ENCODE measurements at regions not wholly inside any gene's neighbourhood (a gene's known extent, or its start where the extent isn't known, plus 50 kb on each side); places are given as distances from the start of the nearest gene placed in this dataset.

DNA sequence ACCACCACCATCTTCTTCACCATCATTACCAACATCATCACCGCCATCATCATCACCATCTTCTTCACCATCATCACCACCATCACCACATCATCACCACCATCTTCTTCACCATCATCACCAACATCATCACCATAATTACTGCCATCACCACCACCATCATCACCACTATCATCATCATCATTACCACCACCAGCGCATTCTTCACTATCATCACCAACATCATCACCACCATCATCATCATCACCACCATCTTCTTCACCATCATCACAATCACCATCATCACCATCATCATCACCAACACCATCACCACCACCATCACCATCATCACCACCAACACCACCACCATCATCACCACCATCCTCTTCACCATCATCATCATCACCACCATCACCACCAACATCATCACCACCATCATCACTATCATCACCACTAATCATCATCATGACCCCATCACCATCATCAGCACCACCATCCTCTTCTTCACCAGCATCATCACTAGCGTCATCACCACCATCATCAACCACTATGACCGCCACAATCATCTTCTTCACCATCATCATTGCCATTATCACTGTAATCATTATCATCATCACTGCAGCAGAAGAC is 303.8 kb downstream of the CTTN start:
- in situ Hi-C loops (cut with HindIII; ENCODE audit: low pct_unique_long_range_greater_than_20kb, low sequenced_read_pairs): no loop called here
- no peak for DNase-seq (ENCODE audit: low read depth, low spot score)

DNA sequence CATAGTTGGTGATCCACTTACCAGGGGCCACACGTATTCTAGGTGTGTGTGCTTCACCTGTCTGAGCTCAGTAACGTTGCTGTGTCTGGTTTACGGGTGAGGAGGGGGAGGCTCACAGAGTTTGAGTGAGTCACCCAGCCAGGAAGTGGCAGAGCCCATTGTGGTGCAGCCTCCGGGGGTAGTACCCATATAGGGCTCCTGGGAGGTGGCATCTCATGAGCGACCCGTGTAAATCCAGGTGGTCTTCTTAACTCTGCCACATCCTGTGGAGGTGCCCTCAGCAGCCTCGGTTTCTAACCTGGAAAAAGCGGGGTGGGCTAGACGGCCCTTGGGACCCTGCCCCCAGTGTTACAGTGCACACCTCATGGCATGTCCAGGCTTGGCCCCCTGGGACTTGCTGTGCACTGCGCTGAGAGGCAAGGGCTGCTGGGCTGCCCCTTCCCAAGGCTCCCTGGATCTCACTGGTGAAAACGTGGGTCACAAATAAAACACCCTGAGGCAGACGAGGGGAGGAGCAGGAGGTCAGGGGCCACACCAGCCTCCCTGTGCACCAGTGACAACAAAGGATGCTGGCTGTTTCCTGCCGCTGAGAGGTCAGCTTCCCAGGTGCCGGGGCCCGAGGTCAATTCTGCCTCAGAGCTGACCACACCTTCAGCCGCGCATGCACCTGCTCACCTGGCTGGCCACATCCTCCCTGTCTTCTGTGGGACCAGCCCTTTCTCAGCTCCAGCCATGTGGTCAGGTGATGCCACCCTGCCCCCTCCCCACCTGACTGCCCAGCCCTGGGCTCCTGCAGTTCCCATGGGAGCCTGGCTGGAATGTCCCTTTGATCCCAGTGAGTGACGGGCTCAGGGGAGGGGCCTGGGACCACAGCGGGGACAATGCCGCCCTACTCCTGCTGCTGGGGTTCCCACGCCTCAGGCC is 305.1 kb downstream of the CTTN start:
- in situ Hi-C loops (cut with HindIII; ENCODE audit: low pct_unique_long_range_greater_than_20kb, low sequenced_read_pairs): no loop called here
- no peak for DNase-seq (ENCODE audit: low read depth, low spot score)

DNA sequence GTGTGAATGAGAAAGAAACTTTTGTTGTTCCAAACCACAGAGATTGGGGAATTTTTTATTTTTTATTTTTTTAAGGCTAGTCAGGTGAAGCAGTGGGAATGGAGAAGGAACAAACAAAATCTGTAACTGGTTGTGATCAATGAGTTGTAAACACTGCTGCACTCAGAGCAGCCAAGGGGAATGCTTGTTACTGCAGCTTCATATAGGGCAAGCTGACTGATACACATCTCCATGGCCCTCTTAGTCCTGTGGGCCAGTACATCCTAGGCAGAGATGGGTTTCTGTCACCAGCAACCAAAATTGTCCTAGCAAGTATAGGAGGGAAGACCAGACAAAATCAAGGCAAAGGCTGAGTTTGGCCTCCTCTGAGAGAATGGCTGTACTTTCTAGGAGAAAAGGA is 306.8 kb downstream of the CTTN start:
- in situ Hi-C loops (cut with HindIII; ENCODE audit: low pct_unique_long_range_greater_than_20kb, low sequenced_read_pairs): no loop called here
- no peak for DNase-seq (ENCODE audit: low read depth, low spot score)

DNA sequence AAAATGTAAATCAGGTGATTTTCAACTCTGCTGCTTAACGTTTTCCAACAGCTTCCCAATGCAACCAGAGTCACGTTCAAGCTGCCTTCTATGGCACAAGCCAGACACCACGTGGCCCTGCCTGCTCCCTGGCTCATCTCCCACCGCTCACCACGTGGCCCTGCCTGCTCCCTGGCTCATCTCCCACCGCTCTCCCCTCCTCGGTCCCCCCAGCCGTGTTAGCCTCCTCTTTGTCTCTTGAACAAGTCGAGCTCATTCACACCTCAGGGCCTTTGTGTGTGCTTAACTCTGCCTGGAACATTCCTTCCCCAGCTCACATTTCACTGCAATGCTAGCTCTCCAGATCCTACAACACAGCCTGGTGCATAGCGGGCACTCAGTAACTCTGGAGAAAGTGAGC is 307.6 kb downstream of the CTTN start:
- DNase-seq (ENCODE audit: low read depth, low spot score): no peak
- in situ Hi-C loops (cut with HindIII; ENCODE audit: low pct_unique_long_range_greater_than_20kb, low sequenced_read_pairs): no loop called here

DNA sequence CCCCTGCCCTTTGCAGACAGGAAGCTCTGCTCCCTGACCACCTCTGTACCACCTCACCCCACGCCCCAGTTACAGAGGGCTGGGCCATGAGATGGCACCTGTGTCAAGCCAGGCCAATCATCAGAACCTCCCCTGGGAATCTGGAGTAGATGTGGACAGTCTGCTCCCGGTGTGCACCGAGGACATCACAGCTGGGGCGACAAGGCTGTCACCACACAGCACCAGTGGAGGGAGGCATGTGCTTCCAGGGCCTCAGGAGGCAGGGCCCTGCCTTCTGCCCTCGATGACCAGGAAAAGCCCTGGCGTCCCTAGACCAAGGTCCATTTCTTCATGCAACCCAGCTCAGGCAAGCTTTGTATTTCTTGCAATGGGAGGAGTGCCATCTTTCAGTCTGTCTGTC is 309.5 kb downstream of the CTTN start:
- no peak for DNase-seq (ENCODE audit: low read depth, low spot score)
- in situ Hi-C loops (cut with HindIII; ENCODE audit: low pct_unique_long_range_greater_than_20kb, low sequenced_read_pairs): no loop called here

DNA sequence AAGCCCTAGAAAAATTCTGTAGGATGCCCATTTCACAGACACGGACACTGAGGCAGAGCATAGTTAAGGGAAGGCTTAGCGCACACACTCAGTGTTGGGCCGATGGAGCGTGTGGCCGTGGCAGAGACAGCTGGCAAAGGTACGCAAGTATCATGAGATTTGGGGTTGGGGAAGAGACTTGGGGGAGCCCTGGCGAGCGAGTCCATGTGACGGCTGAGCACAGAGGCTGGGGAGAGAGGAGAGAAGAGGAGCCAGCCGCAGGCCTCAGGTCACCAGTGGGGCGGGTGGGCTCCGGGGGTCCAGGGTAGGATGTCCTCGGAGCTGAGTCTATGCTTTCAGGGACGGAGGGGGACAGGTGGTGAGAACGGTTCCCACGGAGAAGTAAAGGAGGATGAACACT is 311.3 kb downstream of the CTTN start:
- no peak for DNase-seq (ENCODE audit: low read depth, low spot score)
- in situ Hi-C loops (cut with HindIII; ENCODE audit: low pct_unique_long_range_greater_than_20kb, low sequenced_read_pairs): no loop called here

DNA sequence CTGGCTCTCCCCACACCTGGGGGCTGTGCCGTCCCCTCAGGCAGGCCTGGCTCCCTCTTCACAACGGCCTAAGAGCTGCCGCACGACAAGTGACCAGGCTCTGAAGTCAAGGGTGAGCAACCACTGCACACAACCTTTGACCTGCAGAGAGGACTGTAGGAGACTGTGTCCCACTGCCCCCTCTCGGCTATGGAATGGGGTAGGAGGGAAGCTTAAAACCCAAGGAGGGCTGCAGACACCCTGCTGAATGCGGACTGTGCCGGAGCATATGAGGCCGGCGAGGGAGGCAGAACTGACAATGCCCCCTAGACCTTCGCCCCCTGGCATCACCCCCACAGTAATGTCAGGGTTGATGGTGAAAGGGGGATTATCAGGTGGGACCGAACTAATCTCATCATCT is 311.9 kb downstream of the CTTN start:
- DNase-seq (ENCODE audit: low read depth, low spot score): no peak
- in situ Hi-C loops (cut with HindIII; ENCODE audit: low pct_unique_long_range_greater_than_20kb, low sequenced_read_pairs): no loop called here

DNA sequence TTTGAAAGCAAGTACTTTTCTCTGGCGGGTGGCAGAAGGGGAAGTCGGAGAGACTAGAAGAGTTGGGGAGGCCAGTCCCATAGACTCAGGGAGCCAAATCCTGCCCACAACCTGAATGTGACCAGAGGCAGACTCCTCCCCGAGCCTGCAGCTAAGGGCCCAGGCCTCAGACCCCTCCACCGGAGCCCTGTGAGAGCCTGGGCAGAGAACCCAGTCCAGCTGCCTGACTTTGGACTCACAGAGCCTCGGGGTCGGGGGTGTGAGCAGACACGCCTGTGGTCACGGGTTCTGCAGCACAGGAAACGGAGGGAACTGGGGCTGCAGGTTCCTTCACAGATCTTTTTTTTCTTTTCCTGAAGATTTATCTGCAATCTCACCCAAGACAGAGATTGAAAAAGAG is 312.3 kb downstream of the CTTN start:
- in situ Hi-C loops (cut with HindIII; ENCODE audit: low pct_unique_long_range_greater_than_20kb, low sequenced_read_pairs): no loop called here
- DNase-seq (ENCODE audit: low read depth, low spot score): no peak

DNA sequence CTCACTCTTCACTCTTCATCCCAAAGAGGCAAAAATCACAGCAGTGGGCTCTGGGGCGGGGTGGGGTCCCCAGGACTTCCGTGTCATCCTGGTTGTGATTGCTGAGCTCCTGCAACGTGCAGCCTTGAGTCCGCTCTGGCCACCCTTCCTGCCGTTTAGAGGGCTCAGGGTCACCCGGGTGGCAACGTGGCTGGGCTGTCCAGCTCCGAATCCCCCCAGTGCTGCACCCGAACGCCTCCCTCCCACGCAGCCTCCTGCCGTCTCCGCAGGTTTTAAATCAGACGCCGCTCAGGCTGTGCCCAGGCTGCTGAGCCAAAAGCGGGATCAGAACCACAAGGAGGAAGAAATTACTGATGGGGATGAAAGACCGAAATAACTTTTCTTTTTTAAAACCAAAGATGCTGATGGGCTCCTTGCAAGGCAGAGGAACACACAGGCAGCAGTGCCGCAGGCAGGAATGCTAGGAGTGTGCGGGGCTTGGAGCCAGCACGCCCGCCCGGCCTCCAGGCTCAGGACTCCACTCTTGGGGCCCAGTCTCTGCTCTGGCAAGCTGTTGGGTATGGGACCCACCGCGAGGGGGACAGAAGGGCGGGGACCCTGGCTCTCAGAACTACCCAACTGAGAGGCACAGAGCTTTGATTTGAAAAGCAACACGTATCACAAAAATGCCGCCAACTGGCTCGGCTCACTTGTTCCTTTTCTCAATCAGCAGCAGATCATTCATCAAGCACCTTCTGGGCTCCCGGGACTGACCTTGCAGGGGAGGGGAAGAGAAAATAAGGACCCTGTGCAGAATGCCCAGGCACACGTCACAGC is 313.0 kb downstream of the CTTN start:
- DNase-seq (ENCODE audit: low read depth, low spot score): no peak
- in situ Hi-C loops (cut with HindIII; ENCODE audit: low pct_unique_long_range_greater_than_20kb, low sequenced_read_pairs): no loop called here

DNA sequence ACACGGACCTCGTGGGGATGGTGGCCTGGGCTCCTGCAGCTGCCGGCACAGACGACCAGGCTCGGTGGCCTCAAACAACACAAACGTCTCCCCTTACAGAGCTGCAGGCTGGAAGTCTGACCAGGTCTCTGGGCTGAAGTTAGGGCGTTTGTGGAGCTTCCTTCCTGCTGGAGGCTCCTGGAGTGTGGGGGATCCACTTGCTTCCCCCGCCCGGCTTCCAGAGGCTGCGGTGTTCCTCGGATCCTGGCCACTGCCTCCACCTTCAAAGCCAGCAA is 313.5 kb downstream of the CTTN start:
- DNase-seq (ENCODE audit: low read depth, low spot score): no peak
- in situ Hi-C loops (cut with HindIII; ENCODE audit: low pct_unique_long_range_greater_than_20kb, low sequenced_read_pairs): no loop called here

DNA sequence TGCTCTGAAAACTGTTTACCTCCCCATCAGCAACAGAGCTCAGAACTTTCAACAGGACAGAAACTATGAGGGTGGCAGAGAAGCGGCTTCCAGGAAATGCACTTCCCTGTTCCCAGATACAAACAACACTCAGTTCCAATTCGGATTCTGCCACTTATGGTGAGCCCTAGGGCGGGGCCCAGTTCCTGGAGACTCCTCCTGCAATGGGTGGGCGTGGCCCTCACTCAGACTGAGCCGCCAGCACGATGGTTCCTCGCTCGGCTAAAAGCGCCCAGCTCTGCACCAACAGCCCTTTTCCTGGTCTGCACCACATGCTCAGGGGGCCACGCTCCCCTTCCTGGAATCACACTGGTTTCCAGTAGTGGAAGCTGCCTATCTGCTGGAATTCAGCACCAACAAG is 314.1 kb downstream of the CTTN start:
- in situ Hi-C loops (cut with HindIII; ENCODE audit: low pct_unique_long_range_greater_than_20kb, low sequenced_read_pairs): no loop called here
- peak; percentile 66 for DNase-seq (ENCODE audit: low read depth, low spot score)

DNA sequence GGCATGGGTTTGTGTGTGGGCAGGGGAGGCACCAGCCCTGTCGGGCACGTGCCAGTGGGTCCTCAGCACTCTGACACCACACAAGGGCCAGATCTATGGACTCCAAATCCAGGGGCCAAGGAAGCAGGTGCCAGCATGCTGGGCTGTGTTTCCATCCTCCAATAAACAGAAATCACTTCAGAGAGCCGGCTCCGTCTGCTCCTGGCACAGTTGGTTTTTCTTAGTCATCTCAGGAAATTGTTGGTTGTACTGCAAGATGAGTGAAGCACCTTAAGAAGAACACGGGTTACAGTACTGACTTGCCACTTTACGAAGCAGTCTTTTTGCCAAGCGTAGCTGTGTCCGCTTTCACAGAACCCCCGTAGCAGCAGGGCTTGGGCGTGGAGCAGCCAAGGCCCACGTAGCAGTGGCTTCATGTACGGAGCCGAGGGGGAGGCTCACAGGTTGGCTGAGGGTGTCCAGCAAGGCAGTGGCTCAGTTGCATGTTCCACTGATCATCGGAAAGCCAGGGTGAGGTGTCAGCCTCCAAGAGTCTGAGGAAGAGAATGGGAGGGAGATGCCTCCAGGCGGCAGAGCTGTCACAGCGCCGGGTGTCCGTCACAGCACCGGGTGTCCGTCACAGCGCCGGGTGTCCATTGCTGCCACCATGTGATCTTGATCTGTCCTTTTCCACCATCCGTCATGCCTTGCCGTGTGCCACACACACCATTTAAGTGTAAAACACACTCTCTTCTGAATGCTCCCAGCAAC is 314.9 kb downstream of the CTTN start:
- in situ Hi-C loops (cut with HindIII; ENCODE audit: low pct_unique_long_range_greater_than_20kb, low sequenced_read_pairs): no loop called here

DNA sequence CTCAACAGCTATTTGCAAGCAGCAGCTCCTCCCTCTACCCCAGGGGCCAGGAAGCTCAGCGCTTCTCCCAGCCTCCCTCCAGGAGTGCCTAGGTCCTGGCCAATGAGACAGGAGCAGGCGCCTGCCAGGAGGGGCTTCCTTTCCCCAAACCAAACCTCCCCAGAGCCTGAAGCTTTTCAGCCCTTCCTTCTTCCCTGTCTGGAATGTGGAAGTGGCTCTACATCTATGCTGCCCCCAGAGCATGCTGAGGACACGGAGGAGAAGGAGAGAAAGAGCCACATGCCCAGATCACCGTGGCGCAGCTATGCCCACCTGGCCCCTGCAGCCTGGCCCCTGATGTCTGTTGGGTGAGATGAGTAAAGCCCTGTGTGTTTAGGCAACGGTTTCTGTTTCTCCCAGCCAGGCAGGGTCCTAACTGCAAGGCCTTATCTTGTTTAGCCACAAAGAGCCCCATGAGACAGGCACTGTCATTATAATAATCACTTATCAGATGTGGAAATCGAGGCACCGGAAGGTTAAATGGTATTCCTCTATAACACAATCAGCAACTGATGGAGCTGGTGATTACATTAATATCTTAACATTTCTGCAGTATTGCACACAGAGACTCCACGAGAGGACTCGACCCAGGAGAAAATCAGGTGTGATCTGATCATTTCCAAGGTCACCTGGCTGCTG is 315.8 kb downstream of the CTTN start:
- in situ Hi-C loops (cut with HindIII; ENCODE audit: low pct_unique_long_range_greater_than_20kb, low sequenced_read_pairs): no loop called here
- DNase-seq (ENCODE audit: low read depth, low spot score): no peak

More for the DNA sequence above, 314.9 kb downstream of the CTTN start:
- no peak for DNase-seq (ENCODE audit: low read depth, low spot score)

DNA sequence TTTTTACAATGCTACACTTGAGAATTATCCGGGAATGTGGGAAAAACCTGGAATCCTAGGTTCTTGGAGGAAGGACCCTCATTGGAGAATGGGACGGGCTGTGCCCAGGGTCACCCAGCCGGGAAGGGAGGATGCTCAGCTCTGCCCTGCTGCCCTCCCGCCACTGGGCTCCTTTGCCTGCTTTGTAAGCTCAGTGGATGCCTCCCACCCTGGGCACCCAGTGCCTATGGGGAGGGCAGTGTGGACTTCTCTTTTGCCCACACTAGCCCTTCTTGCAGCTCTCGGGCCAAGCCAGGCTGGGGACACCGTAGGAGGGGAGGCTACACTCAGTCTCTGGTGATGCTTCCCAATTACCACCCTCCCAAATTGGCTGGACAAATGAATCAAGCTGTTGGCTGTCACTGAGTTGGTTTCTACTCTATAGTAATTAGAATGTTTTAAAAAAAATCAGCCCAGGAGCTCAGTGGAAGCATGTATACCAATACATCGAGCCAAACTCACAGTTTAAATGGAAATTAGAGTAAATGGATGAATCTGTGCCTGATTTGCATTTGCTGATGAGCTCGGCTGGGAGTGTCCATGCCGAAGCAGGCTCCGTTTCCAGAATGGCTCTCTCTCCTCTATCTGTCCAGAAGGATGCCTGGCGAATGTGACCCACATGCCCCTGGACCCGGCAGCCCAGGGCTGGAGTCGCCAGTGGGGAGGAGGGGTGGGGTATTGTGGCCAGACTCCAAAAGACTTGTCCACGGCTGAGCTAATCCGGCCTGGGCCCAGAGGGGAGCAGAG is 317.0 kb downstream of the CTTN start:
- DNase-seq (ENCODE audit: low read depth, low spot score): no peak
- in situ Hi-C loops (cut with HindIII; ENCODE audit: low pct_unique_long_range_greater_than_20kb, low sequenced_read_pairs): no loop called here

DNA sequence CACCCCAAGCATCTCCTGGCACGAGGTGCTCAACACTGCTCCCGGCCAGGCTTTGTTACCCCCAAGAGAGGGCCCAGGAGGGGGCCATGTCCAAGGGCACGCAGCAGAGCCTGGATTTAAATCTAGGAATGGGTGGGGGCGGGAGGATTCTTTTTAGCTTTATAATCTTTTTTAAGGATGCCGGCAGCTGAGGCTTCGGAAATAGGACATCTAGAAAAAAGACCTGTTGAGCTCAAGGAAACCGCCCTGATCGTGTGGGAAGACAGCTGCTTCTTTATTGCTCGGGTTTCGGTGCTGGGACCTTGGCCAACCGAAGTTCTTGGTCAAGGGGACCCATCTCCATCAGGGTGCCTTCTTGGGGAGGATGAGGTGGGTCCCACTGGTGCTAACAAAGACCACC is 317.9 kb downstream of the CTTN start:
- in situ Hi-C loops (cut with HindIII; ENCODE audit: low pct_unique_long_range_greater_than_20kb, low sequenced_read_pairs): no loop called here
- DNase-seq (ENCODE audit: low read depth, low spot score): no peak

DNA sequence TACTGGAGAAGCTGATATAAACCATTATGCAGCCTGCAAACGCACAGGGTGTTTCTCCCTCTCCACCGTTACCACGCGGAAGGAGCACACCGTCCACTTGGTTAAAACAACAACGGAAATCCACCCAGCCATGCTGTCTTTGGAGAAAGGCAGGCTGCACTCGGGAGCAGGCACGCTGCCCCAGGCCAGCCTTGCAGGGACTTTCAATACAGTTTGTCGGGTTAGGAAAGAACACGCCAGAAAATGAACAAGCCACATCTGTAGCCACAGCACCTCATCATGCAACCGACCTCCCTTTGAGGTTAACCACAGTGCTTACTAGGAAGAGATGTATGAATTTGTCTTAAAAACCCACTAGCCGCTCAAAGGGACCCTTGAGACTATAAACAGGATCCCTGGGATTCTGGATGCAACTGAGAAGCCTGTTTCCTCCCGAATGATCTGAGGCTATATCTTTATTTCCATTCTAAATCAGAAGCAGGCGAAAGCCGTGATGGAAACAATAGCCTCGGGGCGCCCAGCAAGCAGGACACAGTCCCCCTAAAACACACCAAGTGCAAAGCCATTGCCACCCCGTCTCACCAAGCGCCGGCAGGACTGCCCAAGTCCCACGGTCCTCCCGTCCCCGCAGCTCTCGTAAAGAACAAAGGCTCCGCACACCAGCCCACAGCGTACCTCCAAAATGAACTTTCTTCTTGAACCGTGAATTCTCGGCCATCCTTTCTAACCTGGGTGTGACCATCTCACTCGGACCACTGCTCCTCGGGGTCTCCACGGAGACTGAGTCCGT is 318.9 kb downstream of the CTTN start:
- in situ Hi-C loops (cut with HindIII; ENCODE audit: low pct_unique_long_range_greater_than_20kb, low sequenced_read_pairs): no loop called here
- no peak for DNase-seq (ENCODE audit: low read depth, low spot score)

Data from SK-MEL-5 (cell line).